Right ventricle myocardium superior (tissue), 1 donor: ENCODE measurements at regions not wholly inside any gene's neighbourhood (a gene's known extent, or its start where the extent isn't known, plus 50 kb on each side); places are given as distances from the start of the nearest gene placed in this dataset.
A peak's percentile ranks its signal among the peaks of the same experiment; 100 is the strongest.

Experiments used
- ATAC-seq: fragments of 200-7000 bp; cut with Tn5 transposase; one replicate; pipeline ENCODE4 v1.9.1; 2020; ENCODE audit warnings: mild to moderate bottlenecking; ENCODE audit not compliant: poor library complexity
- DNase-seq: peaks from one replicate; pipeline ENCODE4 v3.0.0-alpha.2; 2020
- intact Hi-C: fragments of 100-400 bp; cut with DNase I; formaldehyde crosslinking; loops from one replicate; pipeline ENCODE4 v1.11.2; 2022
- donor health status: DM: no; HTN: yes; CAD: no; lungs with severe emphysema.

GRCh38 chr19:30788105-30788765 lies 416.1 kb downstream of the ZNF536 start:
- ATAC-seq: no peak
- intact Hi-C loops: no loop called here

DNA sequence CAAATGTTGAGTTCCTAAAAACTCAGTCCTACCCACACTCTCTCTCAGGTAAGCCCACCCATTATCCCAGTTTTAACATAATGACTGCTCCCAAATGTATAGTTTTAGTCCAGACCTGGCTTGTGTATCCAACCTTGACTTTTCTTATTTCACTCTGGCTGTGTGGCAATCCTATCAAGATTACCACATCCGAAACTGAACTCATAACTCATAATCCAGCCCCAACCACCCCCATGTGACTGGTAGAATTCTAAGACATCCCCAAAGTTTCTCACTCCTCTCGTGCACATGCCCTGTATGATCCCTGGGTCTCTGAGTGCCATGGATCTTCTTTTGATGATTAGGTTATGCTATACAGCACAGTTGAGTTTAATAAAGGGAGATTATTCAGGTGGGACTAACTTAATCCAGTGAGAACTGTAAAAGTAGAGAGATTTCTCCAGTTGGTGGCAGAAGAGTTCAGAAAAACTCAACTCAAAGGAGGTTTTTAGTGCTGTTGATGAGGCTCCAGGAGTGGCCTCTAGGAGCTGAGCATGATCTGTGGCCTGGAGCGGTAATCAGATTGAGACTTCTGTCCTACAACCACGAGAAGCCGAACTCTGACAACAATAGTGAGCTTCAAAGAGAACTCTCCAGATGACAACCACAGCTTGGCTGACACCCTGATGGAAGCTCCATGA lies 413.4 kb downstream of the ZNF536 start:
- DNase-seq: no peak
- intact Hi-C loops: no loop called here

More at GRCh38 chr19:30788105-30788765, 416.1 kb downstream of the ZNF536 start:
- no peak for DNase-seq

GRCh38 chr19:30784850-30785457 lies 412.8 kb downstream of the ZNF536 start:
- intact Hi-C loops: no loop called here
- peak; percentile 67 for DNase-seq
- ATAC-seq: peak; percentile 51

More for the DNA sequence above, 413.4 kb downstream of the ZNF536 start:
- ATAC-seq: no peak

GRCh38 chr19:30783936-30784335 lies 411.8 kb downstream of the ZNF536 start:
- ATAC-seq: no peak
- intact Hi-C loops: no loop called here
- no peak for DNase-seq

GRCh38 chr19:30783212-30783611 lies 411.0 kb downstream of the ZNF536 start:
- intact Hi-C loops: no loop called here
- ATAC-seq (no peak), DNase-seq (no peak)

DNA sequence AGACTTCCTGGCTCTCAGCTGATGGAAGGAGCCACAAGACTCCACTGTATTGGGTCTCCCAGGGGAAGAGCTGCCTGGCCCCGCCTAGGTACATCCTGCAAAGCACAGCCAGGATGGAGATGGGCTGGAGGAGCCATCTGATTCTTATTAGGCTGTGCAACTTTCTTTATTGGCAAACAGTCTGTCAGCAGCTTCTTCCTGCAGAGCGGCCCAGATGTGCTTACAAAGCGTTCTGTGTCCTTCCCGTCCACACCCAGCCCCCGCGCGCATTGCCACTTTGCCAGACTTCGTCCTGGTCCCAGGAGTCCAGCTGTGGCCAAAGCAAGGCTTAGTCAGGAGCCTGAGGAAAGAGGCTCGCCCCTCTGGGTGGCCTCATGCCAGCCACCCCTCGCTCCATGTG lies 409.3 kb downstream of the ZNF536 start:
- DNase-seq (peak; percentile 56), ATAC-seq (peak; percentile 38)
- intact Hi-C loops: no loop called here

GRCh38 chr19:30781047-30781446 lies 408.9 kb downstream of the ZNF536 start:
- no peak for DNase-seq
- no peak for ATAC-seq
- intact Hi-C loops: no loop called here

- DNase-seq (no peak), ATAC-seq (no peak)
- intact Hi-C loops: no loop called here
Observed at GRCh38 chr19:30780456-30780855, 408.3 kb downstream of the ZNF536 start.

GRCh38 chr19:30780032-30780431 lies 407.8 kb downstream of the ZNF536 start:
- DNase-seq (no peak), ATAC-seq (no peak)
- intact Hi-C loops: no loop called here

- DNase-seq (no peak), ATAC-seq (no peak)
- intact Hi-C loops: no loop called here
Observed at GRCh38 chr19:30778961-30779715, 407.0 kb downstream of the ZNF536 start.

- DNase-seq: no peak
- intact Hi-C loops: no loop called here
- no peak for ATAC-seq
Observed at GRCh38 chr19:30778061-30778460, 405.9 kb downstream of the ZNF536 start.

DNA sequence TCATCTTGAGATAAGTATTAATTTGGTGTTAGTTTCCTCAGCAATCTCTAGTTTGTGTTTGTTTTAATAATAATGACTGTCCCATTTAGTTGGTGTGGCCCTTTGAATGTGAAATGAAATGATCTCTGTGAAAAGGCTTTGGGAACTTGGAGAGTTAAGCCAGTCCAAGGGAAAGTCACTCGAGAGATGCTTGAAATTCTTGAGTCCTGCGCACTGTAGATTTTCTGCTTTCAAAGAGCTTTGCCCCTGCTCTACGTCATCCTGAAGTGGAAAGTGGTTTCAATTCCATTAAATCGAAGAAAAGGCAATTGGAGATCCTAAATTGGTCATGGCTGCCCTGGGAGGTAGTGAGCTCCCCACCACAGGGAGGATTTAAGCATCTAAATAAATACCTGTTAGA lies 403.8 kb downstream of the ZNF536 start:
- DNase-seq (no peak), ATAC-seq (no peak)
- intact Hi-C loops: no loop called here

GRCh38 chr19:30774252-30774766 lies 402.1 kb downstream of the ZNF536 start:
- intact Hi-C loops: no loop called here
- no peak for DNase-seq
- no peak for ATAC-seq

GRCh38 chr19:30762651-30763050 lies 390.5 kb downstream of the ZNF536 start:
- ATAC-seq (no peak), DNase-seq (no peak)
- intact Hi-C loops: no loop called here

- intact Hi-C loops: no loop called here
- ATAC-seq (no peak), DNase-seq (no peak)
Observed at GRCh38 chr19:30760014-30760413, 387.8 kb downstream of the ZNF536 start.

GRCh38 chr19:30757837-30758617 lies 385.8 kb downstream of the ZNF536 start:
- intact Hi-C loops: no loop called here
- ATAC-seq (no peak), DNase-seq (no peak)

GRCh38 chr19:30757104-30757836 lies 385.1 kb downstream of the ZNF536 start:
- DNase-seq: no peak
- intact Hi-C loops: no loop called here
- ATAC-seq: no peak

DNA sequence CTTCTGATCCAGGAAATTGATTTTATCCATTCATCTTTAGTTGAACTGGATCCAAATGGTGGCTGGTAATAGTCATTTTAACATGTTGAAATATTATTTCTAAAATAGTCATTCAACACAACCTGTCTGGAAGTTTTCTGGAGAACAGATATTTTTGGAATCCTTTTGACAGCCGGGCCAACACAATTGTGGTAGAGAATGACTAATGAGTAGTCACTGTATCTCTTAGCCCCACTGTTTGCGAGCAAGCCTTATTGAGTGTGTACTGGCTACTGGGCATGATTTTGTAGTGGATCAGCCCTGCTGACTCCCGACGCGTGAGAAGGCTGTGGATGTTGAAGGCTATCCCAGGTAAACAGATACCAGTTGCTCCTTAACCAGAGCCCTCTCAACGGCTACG lies 383.4 kb downstream of the ZNF536 start:
- no peak for DNase-seq
- intact Hi-C loops: no loop called here
- ATAC-seq: no peak
